AML-193 (cell line): ENCODE measurements at regions not wholly inside any gene's neighbourhood (a gene's known extent, or its start where the extent isn't known, plus 50 kb on each side); places are given as distances from the start of the nearest gene placed in this dataset.
A peak's percentile ranks its signal among the peaks of the same experiment; 100 is the strongest.
"Not testable (repeated sequence)": the region's sequence is repeated elsewhere in the genome, so short reads cannot be mapped to it uniquely, and the experiment has no call there.

Source experiments
- DNase-seq, 2 experiments: peaks; one replicate each; lab custom pipeline; 2025; lab: John Stamatoyannopoulos, UW

GRCh38 chr3:105118905-105119304, 247.8 kb upstream of the ALCAM start:
- no peak for DNase-seq

GRCh38 chr3:105119801-105120340, 246.8 kb upstream of the ALCAM start:
- no peak for DNase-seq

DNA sequence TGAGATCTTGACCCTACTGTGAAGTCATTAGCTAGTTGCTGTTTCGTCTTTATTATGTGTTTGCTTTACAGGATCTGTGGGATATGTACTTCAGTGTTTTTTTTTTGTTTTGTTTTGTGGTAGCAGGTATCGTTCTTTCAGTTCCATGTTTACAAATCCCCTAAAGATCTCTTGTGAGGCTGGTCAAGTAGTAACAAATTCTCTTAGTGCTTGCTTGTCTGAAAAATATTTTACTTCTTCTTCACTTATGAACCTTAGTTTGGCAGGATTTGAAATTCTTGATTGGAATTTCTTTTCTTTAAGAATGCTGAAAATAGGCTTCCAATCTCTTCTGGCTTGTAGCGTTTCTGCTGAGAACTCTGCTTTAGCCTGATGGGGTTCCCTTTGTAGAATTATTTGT, 235.8 kb upstream of the ALCAM start:
- no peak for DNase-seq

GRCh38 chr3:105137911-105138310, 228.8 kb upstream of the ALCAM start:
- DNase-seq = no peak

GRCh38 chr3:105139881-105140560, 226.7 kb upstream of the ALCAM start:
- peak; percentile 97 to 98 for DNase-seq

- no peak for DNase-seq
Measured at GRCh38 chr3:105140899-105141367, 225.8 kb upstream of the ALCAM start.

DNA sequence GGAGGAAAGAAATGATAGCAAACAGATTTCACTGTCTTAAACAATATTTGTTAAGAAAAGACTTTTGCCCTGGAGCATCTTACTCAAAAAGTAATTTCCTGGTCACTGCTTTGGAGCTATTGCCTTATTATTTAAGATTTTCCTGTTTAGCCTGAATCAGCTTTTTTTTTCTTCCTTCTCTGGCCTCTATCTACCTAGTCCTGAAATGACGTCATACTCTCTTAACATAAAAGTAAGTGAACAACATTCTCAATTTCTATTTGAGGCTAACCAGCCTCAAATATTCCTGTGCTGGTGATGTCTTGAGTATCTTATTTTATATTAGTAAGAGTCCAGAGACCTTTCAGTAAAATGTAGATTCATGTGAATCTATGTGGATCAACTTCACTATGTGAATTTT, 221.9 kb upstream of the ALCAM start:
- DNase-seq = no peak

DNA sequence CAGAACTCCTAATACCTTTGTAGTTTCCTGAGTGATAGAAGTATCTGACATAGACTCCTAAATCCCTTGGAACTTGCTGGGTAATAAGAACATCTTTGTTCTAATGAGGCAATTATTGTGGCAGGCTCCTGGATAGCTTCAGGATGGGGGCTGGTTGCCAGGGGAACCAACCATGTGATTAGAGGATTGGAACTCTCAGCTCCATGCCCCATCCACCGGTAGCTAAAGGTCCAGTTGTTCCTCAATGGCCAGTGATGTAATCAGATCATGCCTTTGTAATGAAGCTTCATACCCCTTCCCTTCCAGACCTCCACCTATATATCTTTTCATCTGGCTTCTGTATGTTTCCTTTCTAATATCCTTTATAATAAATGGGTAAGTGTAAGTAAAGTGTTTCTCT, 221.2 kb upstream of the ALCAM start:
- no peak for DNase-seq

- not testable (repeated sequence) for DNase-seq
Measured at GRCh38 chr3:105149197-105149596, 217.5 kb upstream of the ALCAM start.

GRCh38 chr3:105152987-105153386, 213.7 kb upstream of the ALCAM start:
- no peak for DNase-seq

DNA sequence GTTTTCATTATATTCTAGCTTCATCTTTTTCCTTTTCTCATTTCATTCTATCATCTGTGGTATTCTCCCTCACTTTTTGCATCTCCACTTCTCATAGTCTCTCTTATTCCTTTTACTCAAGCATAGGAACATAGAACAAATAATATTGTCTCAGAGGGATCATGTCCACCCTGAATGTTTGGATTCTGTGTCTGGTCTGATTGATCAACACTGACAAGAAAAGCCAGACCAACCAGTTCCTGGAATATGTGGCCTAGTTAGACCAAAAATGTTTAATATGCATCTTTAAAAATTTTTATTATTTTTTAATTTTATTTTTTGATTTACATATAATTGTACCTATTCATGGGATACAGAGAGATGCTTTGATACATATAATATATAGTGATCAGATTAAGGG, 212.0 kb upstream of the ALCAM start:
- DNase-seq = no peak

GRCh38 chr3:105157067-105157765, 209.5 kb upstream of the ALCAM start:
- DNase-seq = no peak

- DNase-seq = no peak
Measured at GRCh38 chr3:105157766-105158085, 209.0 kb upstream of the ALCAM start.

DNA sequence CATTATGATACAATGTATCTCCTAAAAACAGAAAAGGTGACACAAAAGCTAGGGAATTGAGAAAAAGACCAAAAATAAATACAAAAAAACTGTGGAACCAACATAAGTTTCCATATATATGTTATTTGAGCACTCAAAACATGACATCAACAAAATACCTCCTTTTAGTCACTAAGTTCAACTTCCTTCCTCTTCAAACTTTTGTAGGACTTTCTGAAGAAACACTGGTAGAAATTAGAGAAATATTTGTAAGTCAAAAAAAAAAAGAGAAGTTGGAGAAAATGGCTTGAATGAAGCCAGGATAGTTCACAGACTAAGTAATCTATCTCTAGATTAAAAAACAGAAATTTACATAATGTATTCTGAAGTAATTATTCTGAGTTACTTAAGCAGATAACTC, 208.4 kb upstream of the ALCAM start:
- peak; percentile 75 to 85 for DNase-seq

DNA sequence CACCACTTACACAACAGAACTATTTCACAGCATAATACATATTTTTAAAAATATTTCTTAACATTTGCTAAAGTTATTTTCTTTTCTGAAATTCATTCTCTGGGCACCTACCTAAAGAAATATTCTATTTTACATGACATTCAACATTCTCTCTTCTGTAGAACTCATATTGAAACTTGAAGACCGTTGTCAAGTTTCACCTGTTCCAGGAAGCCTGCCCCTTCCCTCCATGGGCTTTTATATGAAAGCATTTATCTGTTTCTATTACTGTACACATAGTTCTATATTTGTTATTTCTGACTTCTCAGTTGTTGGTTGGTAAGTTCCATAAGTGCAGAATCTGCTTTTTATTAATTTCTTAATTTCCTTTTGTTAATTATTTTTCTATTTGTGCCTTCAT, 204.3 kb upstream of the ALCAM start:
- DNase-seq = no peak

DNA sequence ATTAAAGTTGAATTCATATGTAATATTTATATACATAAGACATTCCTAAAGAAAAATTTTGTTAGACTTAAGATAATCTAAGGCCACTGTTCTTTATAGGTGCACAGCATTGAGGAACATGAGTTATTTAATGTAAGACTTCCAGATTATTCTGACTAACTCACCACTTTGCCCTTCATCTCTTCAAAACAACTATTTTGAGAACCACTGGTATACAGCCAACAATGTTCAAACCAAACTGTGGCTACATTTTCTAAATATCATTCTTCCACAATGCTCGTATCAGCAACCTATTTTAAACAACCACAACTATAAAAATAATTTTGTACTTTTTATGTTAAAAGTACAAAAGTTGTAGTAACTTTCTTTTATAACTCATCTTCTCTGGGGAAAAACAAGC, 199.8 kb upstream of the ALCAM start:
- no peak for DNase-seq

GRCh38 chr3:105170423-105170822, 196.3 kb upstream of the ALCAM start:
- no peak for DNase-seq

DNA sequence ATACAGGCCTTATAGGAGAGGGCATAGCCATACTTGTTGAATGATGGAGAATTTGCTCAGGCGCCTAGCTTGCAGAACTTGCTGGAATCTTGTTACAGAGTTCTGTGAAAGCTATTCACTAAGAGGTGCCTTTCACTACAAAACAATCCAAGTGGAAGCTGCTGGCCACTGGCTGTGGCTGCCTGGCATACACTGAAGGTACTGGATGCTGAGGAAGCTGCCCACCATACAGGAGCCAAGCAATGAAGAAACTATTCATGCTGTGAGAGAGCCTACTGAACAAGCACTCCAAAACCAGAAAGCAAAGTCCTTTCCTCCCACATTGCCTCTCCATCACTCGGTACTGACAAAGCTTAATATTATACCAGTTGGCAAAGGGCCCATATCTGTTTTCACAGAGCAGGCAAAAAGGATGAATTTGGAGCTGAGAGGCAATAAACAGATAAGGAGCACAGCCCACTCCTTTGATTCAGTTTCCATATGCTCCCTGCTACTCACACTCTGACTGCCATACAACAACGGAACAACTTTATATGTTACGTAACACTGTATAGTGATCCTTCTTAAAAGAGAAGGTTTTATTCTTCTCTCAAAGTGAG, 192.6 kb upstream of the ALCAM start:
- no peak for DNase-seq

- DNase-seq = no peak
Measured at GRCh38 chr3:105177576-105177975, 189.1 kb upstream of the ALCAM start.

DNA sequence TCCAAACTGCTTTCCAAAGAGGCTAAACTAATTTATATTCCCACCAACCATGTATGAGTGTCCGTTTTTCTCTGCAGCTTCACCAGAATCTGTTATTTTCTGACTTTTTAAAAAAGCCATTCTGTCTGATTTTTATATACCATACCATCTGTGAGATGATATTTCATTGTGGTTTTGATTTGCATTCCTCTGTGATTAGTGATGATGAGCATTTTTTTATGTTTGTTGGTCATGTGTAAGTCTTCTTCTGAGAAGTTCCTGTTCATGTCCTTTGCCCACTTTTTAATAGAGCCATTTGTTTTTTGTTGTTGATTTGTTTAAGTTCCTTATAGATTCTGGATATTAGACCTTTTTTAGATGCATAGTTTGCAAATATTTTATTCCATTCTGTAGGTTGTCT, 179.4 kb upstream of the ALCAM start:
- DNase-seq = no peak

GRCh38 chr3:105195260-105195659, 171.4 kb upstream of the ALCAM start:
- no peak for DNase-seq

GRCh38 chr3:105197863-105198262, 168.8 kb upstream of the ALCAM start:
- DNase-seq = no peak

DNA sequence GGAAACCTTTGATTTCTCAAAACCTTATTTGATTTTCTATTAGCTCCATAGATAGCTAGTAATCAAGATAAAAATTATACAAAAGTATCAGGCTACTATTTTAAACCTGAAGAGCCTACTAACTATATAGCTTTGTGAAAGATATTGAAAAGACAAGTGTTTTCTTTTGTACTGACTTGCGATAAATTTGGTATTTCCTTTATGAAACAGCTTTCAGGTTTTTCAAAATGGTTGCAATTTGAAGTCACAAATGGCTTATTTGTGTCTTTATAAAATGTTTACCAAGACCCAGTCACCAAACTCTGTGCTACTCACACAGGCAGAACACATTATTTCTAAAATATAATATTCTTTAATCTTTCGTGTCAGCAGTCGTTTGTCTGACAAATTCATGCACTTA, 167.5 kb upstream of the ALCAM start:
- no peak for DNase-seq
